ENCODE measurements at regions not wholly inside any gene's neighbourhood (a gene's known extent, or its start where the extent isn't known, plus 50 kb on each side); places are given as distances from the start of the nearest gene placed in this dataset.

GRCh38 chr4:45883421-45883820, 240.4 kb downstream of the GABRG1 start:
- ATAC-seq: no peak
- no peaks in the 10 kb centered on the region for H3K4me1 Mint-ChIP-seq

GRCh38 chr4:45876235-45876890, 247.5 kb downstream of the GABRG1 start:
- Mint-ChIP-seq H3K36me3 (ENCODE audit: low read depth) (peaks cover 2% of the 10 kb centered on the region), H3K27ac (no peak overlapping the region), H3K27me3 (no peaks in the 10 kb centered on the region), H3K4me1 (no peaks in the 10 kb centered on the region), H3K4me3 (no peak overlapping the region)
- no peaks in the 10 kb centered on the region for H3K9me3 ChIP-seq (ENCODE audit: control insufficient read depth, low read length, poor library complexity, severe bottlenecking)
- ATAC-seq (no peak), DNase-seq (no peak)

More at GRCh38 chr4:45883421-45883820, 240.4 kb downstream of the GABRG1 start:
- H3K27ac Mint-ChIP-seq: no peak overlapping the region
- no peak overlapping the region for H3K4me3 Mint-ChIP-seq
- no peak for DNase-seq
- H3K36me3 Mint-ChIP-seq (ENCODE audit: low read depth): peaks cover 2% of the 10 kb centered on the region
- no peaks in the 10 kb centered on the region for H3K9me3 ChIP-seq (ENCODE audit: control insufficient read depth, low read length, poor library complexity, severe bottlenecking)
- H3K27me3 Mint-ChIP-seq: no peaks in the 10 kb centered on the region

GRCh38 chr4:45869184-45869583, 254.7 kb downstream of the GABRG1 start:
- H3K4me3 Mint-ChIP-seq: no peak overlapping the region
- H3K4me1 Mint-ChIP-seq: no peaks in the 10 kb centered on the region
- DNase-seq: no peak
- H3K27ac Mint-ChIP-seq: no peak overlapping the region
- no peaks in the 10 kb centered on the region for H3K36me3 Mint-ChIP-seq (ENCODE audit: low read depth)
- H3K9me3 ChIP-seq (ENCODE audit: control insufficient read depth, low read length, poor library complexity, severe bottlenecking): no peaks in the 10 kb centered on the region
- no peak for ATAC-seq
- H3K27me3 Mint-ChIP-seq: no peaks in the 10 kb centered on the region

GRCh38 chr4:45865781-45866180, 258.1 kb downstream of the GABRG1 start:
- no peak for DNase-seq
- Mint-ChIP-seq H3K27ac (no peak overlapping the region), H3K4me3 (no peak overlapping the region), H3K36me3 (ENCODE audit: low read depth) (no peaks in the 10 kb centered on the region), H3K27me3 (no peaks in the 10 kb centered on the region), H3K4me1 (no peaks in the 10 kb centered on the region)
- H3K9me3 ChIP-seq (ENCODE audit: control insufficient read depth, low read length, poor library complexity, severe bottlenecking): no peaks in the 10 kb centered on the region
- ATAC-seq: no peak

- H3K4me1 Mint-ChIP-seq: no peaks in the 10 kb centered on the region
- H3K4me3 Mint-ChIP-seq: no peak overlapping the region
- H3K27me3 Mint-ChIP-seq: no peaks in the 10 kb centered on the region
- DNase-seq: no peak
- peaks cover 3% of the 10 kb centered on the region for H3K9me3 ChIP-seq (ENCODE audit: control insufficient read depth, low read length, poor library complexity, severe bottlenecking)
- ATAC-seq: no peak
- no peak overlapping the region for H3K27ac Mint-ChIP-seq
- H3K36me3 Mint-ChIP-seq (ENCODE audit: low read depth): no peaks in the 10 kb centered on the region
These were observed 268.0 kb downstream of the GABRG1 start for GRCh38 chr4:45855857-45856256.

GRCh38 chr4:45846016-45846415, 277.8 kb downstream of the GABRG1 start:
- ATAC-seq (no peak), DNase-seq (no peak)
- no peak overlapping the region for H3K27ac Mint-ChIP-seq
- H3K9me3 ChIP-seq (ENCODE audit: control insufficient read depth, low read length, poor library complexity, severe bottlenecking): no peaks in the 10 kb centered on the region
- no peaks in the 10 kb centered on the region for H3K4me1 Mint-ChIP-seq
- no peaks in the 10 kb centered on the region for H3K27me3 Mint-ChIP-seq
- no peak overlapping the region for H3K4me3 Mint-ChIP-seq
- no peaks in the 10 kb centered on the region for H3K36me3 Mint-ChIP-seq (ENCODE audit: low read depth)

- no peak for ATAC-seq
- H3K27ac Mint-ChIP-seq: no peak overlapping the region
- no peaks in the 10 kb centered on the region for H3K9me3 ChIP-seq (ENCODE audit: control insufficient read depth, low read length, poor library complexity, severe bottlenecking)
These were observed 282.1 kb downstream of the GABRG1 start for GRCh38 chr4:45841791-45842190.

GRCh38 chr4:45831692-45832091, 292.2 kb downstream of the GABRG1 start:
- H3K27ac Mint-ChIP-seq: no peak overlapping the region
- H3K27me3 Mint-ChIP-seq: no peaks in the 10 kb centered on the region
- H3K4me1 Mint-ChIP-seq: no peaks in the 10 kb centered on the region
- no peak overlapping the region for H3K4me3 Mint-ChIP-seq
- H3K36me3 Mint-ChIP-seq (ENCODE audit: low read depth): no peaks in the 10 kb centered on the region
- no peak for DNase-seq
- no peaks in the 10 kb centered on the region for H3K9me3 ChIP-seq (ENCODE audit: control insufficient read depth, low read length, poor library complexity, severe bottlenecking)
- ATAC-seq: no peak

More at GRCh38 chr4:45841791-45842190, 282.1 kb downstream of the GABRG1 start:
- Mint-ChIP-seq H3K27me3 (no peaks in the 10 kb centered on the region), H3K4me3 (no peak overlapping the region), H3K36me3 (ENCODE audit: low read depth) (no peaks in the 10 kb centered on the region), H3K4me1 (no peaks in the 10 kb centered on the region)
- DNase-seq: no peak

- Mint-ChIP-seq H3K4me3 (no peak overlapping the region), H3K4me1 (no peaks in the 10 kb centered on the region), H3K27me3 (no peaks in the 10 kb centered on the region), H3K36me3 (ENCODE audit: low read depth) (no peaks in the 10 kb centered on the region), H3K27ac (no peak overlapping the region)
- ATAC-seq (no peak), DNase-seq (no peak)
- H3K9me3 ChIP-seq (ENCODE audit: control insufficient read depth, low read length, poor library complexity, severe bottlenecking): no peaks in the 10 kb centered on the region
These were observed 319.9 kb downstream of the GABRG1 start for GRCh38 chr4:45803994-45804393.

- no peak for ATAC-seq
- Mint-ChIP-seq H3K4me1 (no peaks in the 10 kb centered on the region), H3K4me3 (no peak overlapping the region), H3K27ac (no peak overlapping the region), H3K36me3 (ENCODE audit: low read depth) (no peaks in the 10 kb centered on the region), H3K27me3 (no peaks in the 10 kb centered on the region)
- H3K9me3 ChIP-seq (ENCODE audit: control insufficient read depth, low read length, poor library complexity, severe bottlenecking): peaks cover 3% of the 10 kb centered on the region
- no peak for DNase-seq
These were observed 328.7 kb downstream of the GABRG1 start for GRCh38 chr4:45795135-45795534.

GRCh38 chr4:45778514-45778913, 345.3 kb downstream of the GABRG1 start:
- no peak for ATAC-seq
- Mint-ChIP-seq H3K27me3 (no peaks in the 10 kb centered on the region), H3K4me1 (no peaks in the 10 kb centered on the region), H3K4me3 (no peak overlapping the region), H3K36me3 (ENCODE audit: low read depth) (no peaks in the 10 kb centered on the region), H3K27ac (no peak overlapping the region)
- H3K9me3 ChIP-seq (ENCODE audit: control insufficient read depth, low read length, poor library complexity, severe bottlenecking): no peaks in the 10 kb centered on the region
- DNase-seq: no peak

GRCh38 chr4:45776146-45776545, 347.7 kb downstream of the GABRG1 start:
- no peak for DNase-seq
- H3K36me3 Mint-ChIP-seq (ENCODE audit: low read depth): no peaks in the 10 kb centered on the region
- no peaks in the 10 kb centered on the region for H3K27me3 Mint-ChIP-seq
- H3K9me3 ChIP-seq (ENCODE audit: control insufficient read depth, low read length, poor library complexity, severe bottlenecking): no peaks in the 10 kb centered on the region
- H3K4me3 Mint-ChIP-seq: no peak overlapping the region
- no peaks in the 10 kb centered on the region for H3K4me1 Mint-ChIP-seq
- ATAC-seq: no peak
- no peak overlapping the region for H3K27ac Mint-ChIP-seq

GRCh38 chr4:45770958-45771357, 352.9 kb downstream of the GABRG1 start:
- ATAC-seq (no peak), DNase-seq (no peak)
- H3K9me3 ChIP-seq (ENCODE audit: control insufficient read depth, low read length, poor library complexity, severe bottlenecking): no peaks in the 10 kb centered on the region
- Mint-ChIP-seq H3K4me3 (no peak overlapping the region), H3K27ac (no peak overlapping the region), H3K36me3 (ENCODE audit: low read depth) (no peaks in the 10 kb centered on the region), H3K27me3 (no peaks in the 10 kb centered on the region), H3K4me1 (no peaks in the 10 kb centered on the region)

- H3K9me3 ChIP-seq (ENCODE audit: control insufficient read depth, low read length, poor library complexity, severe bottlenecking): no peaks in the 10 kb centered on the region
- no peaks in the 10 kb centered on the region for H3K4me1 Mint-ChIP-seq
- H3K36me3 Mint-ChIP-seq (ENCODE audit: low read depth): no peaks in the 10 kb centered on the region
- no peaks in the 10 kb centered on the region for H3K27me3 Mint-ChIP-seq
- H3K27ac Mint-ChIP-seq: no peak overlapping the region
- ATAC-seq (no peak), DNase-seq (no peak)
- no peak overlapping the region for H3K4me3 Mint-ChIP-seq
These were observed 358.3 kb downstream of the GABRG1 start for GRCh38 chr4:45765521-45765920.

Measured in T-helper 17 cell (primary cell).